ENCODE measurements at regions not wholly inside any gene's neighbourhood (a gene's known extent, or its start where the extent isn't known, plus 50 kb on each side); places are given as distances from the start of the nearest gene placed in this dataset.

DNA sequence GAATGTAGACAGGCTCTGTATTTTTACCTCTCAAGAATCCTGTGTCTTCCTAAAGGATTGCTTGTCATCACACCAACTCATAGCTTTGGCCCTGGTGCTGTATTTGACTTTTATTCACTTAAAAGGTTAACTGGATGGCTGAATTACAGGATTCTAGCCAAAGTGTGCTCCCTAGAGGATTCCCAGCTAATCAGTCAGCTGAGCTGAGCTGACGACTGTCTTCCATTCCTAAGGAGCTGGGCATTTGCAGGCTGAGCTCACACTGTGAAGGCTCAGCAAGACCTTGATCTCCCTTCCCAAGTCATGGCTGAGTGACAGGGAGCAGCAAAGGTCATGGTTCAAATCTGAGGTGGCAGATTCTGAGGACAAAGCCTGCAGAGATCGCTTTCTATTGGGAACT is 59.0 kb upstream of the PALM2AKAP2 start:
- TF ChIP-seq, protein P1, sequence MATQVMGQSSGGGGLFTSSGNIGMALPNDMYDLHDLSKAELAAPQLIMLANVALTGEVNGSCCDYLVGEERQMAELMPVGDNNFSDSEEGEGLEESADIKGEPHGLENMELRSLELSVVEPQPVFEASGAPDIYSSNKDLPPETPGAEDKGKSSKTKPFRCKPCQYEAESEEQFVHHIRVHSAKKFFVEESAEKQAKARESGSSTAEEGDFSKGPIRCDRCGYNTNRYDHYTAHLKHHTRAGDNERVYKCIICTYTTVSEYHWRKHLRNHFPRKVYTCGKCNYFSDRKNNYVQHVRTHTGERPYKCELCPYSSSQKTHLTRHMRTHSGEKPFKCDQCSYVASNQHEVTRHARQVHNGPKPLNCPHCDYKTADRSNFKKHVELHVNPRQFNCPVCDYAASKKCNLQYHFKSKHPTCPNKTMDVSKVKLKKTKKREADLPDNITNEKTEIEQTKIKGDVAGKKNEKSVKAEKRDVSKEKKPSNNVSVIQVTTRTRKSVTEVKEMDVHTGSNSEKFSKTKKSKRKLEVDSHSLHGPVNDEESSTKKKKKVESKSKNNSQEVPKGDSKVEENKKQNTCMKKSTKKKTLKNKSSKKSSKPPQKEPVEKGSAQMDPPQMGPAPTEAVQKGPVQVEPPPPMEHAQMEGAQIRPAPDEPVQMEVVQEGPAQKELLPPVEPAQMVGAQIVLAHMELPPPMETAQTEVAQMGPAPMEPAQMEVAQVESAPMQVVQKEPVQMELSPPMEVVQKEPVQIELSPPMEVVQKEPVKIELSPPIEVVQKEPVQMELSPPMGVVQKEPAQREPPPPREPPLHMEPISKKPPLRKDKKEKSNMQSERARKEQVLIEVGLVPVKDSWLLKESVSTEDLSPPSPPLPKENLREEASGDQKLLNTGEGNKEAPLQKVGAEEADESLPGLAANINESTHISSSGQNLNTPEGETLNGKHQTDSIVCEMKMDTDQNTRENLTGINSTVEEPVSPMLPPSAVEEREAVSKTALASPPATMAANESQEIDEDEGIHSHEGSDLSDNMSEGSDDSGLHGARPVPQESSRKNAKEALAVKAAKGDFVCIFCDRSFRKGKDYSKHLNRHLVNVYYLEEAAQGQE (IDR thresholded peaks at IDR 0.05) = no peak
- TF ChIP-seq, protein P2, sequence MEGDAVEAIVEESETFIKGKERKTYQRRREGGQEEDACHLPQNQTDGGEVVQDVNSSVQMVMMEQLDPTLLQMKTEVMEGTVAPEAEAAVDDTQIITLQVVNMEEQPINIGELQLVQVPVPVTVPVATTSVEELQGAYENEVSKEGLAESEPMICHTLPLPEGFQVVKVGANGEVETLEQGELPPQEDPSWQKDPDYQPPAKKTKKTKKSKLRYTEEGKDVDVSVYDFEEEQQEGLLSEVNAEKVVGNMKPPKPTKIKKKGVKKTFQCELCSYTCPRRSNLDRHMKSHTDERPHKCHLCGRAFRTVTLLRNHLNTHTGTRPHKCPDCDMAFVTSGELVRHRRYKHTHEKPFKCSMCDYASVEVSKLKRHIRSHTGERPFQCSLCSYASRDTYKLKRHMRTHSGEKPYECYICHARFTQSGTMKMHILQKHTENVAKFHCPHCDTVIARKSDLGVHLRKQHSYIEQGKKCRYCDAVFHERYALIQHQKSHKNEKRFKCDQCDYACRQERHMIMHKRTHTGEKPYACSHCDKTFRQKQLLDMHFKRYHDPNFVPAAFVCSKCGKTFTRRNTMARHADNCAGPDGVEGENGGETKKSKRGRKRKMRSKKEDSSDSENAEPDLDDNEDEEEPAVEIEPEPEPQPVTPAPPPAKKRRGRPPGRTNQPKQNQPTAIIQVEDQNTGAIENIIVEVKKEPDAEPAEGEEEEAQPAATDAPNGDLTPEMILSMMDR (IDR thresholded peaks at IDR 0.05; ENCODE audit: low read depth, low read length, missing input control) = no peak
- TF ChIP-seq, protein P3, sequence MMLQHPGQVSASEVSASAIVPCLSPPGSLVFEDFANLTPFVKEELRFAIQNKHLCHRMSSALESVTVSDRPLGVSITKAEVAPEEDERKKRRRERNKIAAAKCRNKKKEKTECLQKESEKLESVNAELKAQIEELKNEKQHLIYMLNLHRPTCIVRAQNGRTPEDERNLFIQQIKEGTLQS (IDR thresholded peaks at IDR 0.05) = no peak
- TF ChIP-seq RAD21 (IDR thresholded peaks at IDR 0.05) (no peak), JUND (IDR thresholded peaks at IDR 0.05) (no peak), EGR1 (IDR thresholded peaks at IDR 0.05; ENCODE audit: low read depth in 2 of 2) (no peak), GABPA (IDR thresholded peaks at IDR 0.05 in 1 of 2, conservative IDR thresholded peaks at IDR 0.05 in 1 of 2) (no peak)

Data from liver (tissue), 3 donors.